Hypothalamus (tissue), 51 donors: ENCODE measurements at regions not wholly inside any gene's neighbourhood (a gene's known extent, or its start where the extent isn't known, plus 50 kb on each side); places are given as distances from the start of the nearest gene placed in this dataset.

Experiments
- DNase-seq, 51 donors: peaks; one replicate each; lab custom pipeline; 2025; lab: John Stamatoyannopoulos, UW

- DNase-seq = no peak
Measured at GRCh38 chr2:128380061-128380889, 61.6 kb upstream of the HS6ST1 start.

- no peak for DNase-seq
Measured at GRCh38 chr2:128380961-128381938, 62.6 kb upstream of the HS6ST1 start.

GRCh38 chr2:128384446-128384845 is 65.8 kb upstream of the HS6ST1 start:
- no peak for DNase-seq

- no peak for DNase-seq
Measured at GRCh38 chr2:128384956-128385355, 66.3 kb upstream of the HS6ST1 start.

GRCh38 chr2:128385365-128385764 is 66.7 kb upstream of the HS6ST1 start:
- DNase-seq = no peak

- no peak for DNase-seq
Measured at GRCh38 chr2:128386066-128386465, 67.4 kb upstream of the HS6ST1 start.

GRCh38 chr2:128388499-128388941 is 69.9 kb upstream of the HS6ST1 start:
- no peak for DNase-seq

- no peak for DNase-seq
Measured at GRCh38 chr2:128389388-128390086, 70.9 kb upstream of the HS6ST1 start.

GRCh38 chr2:128390256-128390990 is 71.8 kb upstream of the HS6ST1 start:
- DNase-seq = no peak

- no peak for DNase-seq
Measured at GRCh38 chr2:128390991-128391630, 72.4 kb upstream of the HS6ST1 start.

GRCh38 chr2:128391679-128392078 is 73.0 kb upstream of the HS6ST1 start:
- DNase-seq = no peak

- no peak for DNase-seq
Measured at GRCh38 chr2:128392207-128392606, 73.5 kb upstream of the HS6ST1 start.

GRCh38 chr2:128394007-128394730 is 75.5 kb upstream of the HS6ST1 start:
- DNase-seq = no peak

- no peak for DNase-seq
Measured at GRCh38 chr2:128395196-128395595, 76.5 kb upstream of the HS6ST1 start.

GRCh38 chr2:128395640-128396499 is 77.2 kb upstream of the HS6ST1 start:
- no peak for DNase-seq

GRCh38 chr2:128396500-128396891 is 77.8 kb upstream of the HS6ST1 start:
- DNase-seq = no peak

GRCh38 chr2:128396946-128397345 is 78.3 kb upstream of the HS6ST1 start:
- no peak for DNase-seq

GRCh38 chr2:128399256-128399655 is 80.6 kb upstream of the HS6ST1 start:
- no peak for DNase-seq
